ENCODE measurements at regions not wholly inside any gene's neighbourhood (a gene's known extent, or its start where the extent isn't known, plus 50 kb on each side); places are given as distances from the start of the nearest gene placed in this dataset.
A peak's percentile ranks its signal among the peaks of the same experiment; 100 is the strongest.

- DNase-seq (ENCODE audit: low read depth in 2 of 2), result no peak
These were observed 304.0 kb downstream of the NR2F1-AS1 start for GRCh38 chr5:93277051-93277450.

- peak in 1 of 2 donors; percentile 51 for DNase-seq (ENCODE audit: low read depth in 2 of 2)
These were observed 305.6 kb downstream of the NR2F1-AS1 start for GRCh38 chr5:93275376-93275775.

DNA sequence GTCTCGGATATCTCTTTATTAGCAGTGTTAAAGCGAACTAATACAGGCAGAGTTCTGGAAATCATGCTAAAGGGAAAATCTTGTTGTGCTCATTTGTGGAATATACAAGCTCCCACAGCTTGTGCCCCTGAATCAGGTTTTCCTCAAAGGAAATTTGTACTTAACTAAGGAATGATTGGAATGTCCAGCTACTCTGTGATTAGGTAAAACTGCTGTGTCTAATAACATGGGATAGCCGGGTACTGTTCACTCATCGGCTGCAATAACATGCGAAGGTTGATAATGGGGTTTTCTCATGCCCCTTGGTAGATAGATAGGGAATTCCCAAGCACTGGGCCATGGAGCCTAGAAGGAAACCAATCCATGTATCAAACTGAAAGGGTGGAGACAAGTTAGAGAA is 306.7 kb downstream of the NR2F1-AS1 start:
- peak; percentile 88 to 98 for DNase-seq (ENCODE audit: low read depth in 2 of 2)

DNA sequence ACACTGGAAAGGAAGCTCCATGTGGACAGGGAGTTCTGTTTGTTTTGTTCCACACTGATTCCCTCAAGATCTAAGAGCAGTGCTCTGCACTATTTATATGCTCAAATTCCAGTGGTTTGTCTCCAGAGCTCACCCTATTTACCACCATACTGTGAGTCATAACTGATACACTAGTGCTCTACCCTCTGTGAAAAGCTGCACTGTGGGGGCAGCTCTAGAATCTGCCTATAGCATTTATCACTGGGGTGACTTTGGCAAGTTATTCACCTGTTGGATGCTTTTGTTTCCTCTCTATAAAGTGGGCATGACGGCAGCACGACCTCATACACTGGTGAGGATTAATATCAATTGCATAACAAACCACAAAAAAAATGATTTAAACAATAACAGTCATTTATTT is 307.8 kb downstream of the NR2F1-AS1 start:
- peak in 1 of 2 donors; percentile 46 for DNase-seq (ENCODE audit: low read depth in 2 of 2)

GRCh38 chr5:93272108-93272507 is 308.9 kb downstream of the NR2F1-AS1 start:
- DNase-seq (ENCODE audit: low read depth in 2 of 2), result no peak

DNA sequence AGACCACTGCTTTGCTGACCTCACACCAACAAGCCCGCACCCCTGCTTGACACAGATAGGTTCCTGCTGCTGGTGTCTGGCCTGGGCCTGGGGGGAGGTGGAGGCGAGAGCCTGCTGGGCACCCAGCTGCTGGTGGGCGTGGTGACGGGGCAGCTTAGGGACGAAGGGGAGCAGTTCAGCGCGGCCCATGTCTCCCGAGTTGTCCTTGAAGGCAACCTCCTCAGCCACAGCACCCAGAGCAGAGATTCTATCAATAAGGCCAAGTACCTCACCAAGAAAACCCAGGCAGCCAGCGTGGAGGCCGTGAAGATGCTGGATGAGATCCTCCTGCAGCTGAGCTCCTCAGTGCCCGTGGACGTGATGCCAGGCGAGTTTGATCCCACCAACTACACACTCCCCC is 313.3 kb downstream of the NR2F1-AS1 start:
- DNase-seq (ENCODE audit: low read depth in 2 of 2), result no peak

DNA sequence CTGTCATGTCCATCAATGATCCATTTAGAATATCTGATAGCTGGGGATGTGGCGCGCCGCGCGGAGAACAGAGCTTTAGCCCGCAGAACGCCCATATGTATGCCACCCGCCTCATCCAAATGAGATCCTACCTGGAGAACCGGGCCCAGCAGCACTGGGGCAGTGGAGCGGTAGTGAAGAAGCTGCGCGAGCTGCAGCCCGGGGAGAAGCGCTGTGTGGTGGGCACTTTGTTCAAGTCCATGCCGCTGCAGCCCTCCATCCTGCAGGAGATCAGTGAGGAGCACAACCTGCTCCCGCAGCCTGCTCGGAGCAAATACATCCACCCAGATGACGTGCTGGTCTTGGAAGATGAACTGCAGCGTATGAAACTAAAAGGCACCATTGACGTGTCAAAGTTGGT is 313.7 kb downstream of the NR2F1-AS1 start:
- DNase-seq (ENCODE audit: low read depth in 2 of 2), result no peak

GRCh38 chr5:93257616-93258015 is 323.4 kb downstream of the NR2F1-AS1 start:
- no peak for DNase-seq (ENCODE audit: low read depth in 2 of 2)

DNA sequence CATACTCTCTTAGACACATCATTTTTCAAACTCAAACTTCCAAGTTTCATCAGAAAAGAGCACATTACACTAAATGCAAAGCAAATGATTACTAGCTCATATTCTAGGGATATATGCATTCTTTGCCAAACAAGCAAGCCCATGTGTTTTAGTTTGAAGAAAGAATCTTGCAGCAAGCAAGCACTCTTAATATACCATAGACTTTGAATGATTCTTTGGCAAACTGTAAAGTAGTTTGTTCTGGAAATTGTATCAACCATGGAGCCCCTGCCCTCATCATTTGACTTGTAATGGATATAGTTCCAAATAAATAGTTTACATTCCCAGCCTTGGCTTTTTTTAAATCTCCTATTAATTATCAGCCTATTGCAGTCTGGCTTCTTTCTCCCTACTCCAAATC is 325.2 kb downstream of the NR2F1-AS1 start:
- no peak for DNase-seq (ENCODE audit: low read depth in 2 of 2)

- DNase-seq (ENCODE audit: low read depth in 2 of 2), result no peak
These were observed 328.9 kb downstream of the NR2F1-AS1 start for GRCh38 chr5:93252165-93252564.

- no peak for DNase-seq (ENCODE audit: low read depth in 2 of 2)
These were observed 329.7 kb downstream of the NR2F1-AS1 start for GRCh38 chr5:93251347-93251746.

DNA sequence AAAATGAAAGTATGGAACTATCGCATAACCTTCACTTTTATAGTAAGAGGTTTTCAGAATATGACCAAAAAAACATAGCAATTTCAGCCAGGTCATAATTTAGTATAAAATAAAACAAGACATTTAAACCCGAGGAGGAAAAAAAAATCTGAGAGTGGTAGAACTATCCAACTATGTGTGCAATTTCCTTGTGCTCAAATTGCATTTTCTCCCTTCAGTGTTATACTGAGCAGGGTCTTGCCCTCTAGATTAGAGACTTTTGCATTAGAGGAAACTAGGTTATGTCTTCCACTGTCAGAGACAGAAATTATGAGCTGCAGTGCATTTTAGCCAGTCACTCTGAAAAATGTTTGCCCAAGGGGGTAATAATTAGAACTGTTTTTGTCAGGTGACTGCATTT is 330.6 kb downstream of the NR2F1-AS1 start:
- DNase-seq (ENCODE audit: low read depth in 2 of 2), result peak in 1 of 2 donors; percentile 26

- DNase-seq (ENCODE audit: low read depth in 2 of 2), result peak in 1 of 2 donors; percentile 41
These were observed 331.2 kb downstream of the NR2F1-AS1 start for GRCh38 chr5:93249651-93250289.

GRCh38 chr5:93247105-93247504 is 333.9 kb downstream of the NR2F1-AS1 start:
- no peak for DNase-seq (ENCODE audit: low read depth in 2 of 2)

DNA sequence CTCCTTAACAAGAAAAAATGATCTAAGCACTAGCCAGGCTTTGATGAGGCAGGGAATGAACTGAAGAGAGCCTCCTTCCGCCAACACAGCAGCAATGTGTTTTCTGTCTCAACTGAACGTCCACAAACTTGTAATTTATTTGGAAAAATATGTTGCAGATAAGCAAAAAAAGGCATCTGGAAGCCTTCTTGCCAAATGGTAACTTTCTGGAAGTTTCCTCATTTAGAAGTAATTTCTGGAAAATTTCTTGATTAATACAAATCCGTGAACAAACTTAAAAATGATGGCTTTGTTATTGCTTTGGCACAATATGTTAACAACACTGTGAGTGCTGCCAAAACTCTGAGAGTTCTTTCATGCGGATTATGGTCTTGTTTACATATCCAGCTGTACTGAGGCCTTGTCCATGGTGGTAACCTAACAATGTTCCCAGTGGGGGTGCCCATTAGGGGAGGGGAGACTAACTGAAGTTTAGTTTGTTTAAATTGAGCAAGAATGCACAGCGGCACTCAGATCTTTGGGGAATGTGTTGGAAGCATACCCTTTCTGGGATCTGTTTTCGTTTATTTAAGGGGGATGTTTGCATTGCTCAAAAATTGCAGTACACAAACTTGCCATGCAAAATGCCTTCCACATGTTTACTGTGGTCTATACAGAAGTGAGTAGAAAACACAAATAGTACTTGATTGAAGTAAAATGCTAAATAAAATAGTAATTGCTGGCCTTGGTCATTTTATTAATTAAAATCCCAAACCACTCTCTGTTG is 334.7 kb downstream of the NR2F1-AS1 start:
- DNase-seq (ENCODE audit: low read depth in 2 of 2), result peak; percentile 30 to 58

DNA sequence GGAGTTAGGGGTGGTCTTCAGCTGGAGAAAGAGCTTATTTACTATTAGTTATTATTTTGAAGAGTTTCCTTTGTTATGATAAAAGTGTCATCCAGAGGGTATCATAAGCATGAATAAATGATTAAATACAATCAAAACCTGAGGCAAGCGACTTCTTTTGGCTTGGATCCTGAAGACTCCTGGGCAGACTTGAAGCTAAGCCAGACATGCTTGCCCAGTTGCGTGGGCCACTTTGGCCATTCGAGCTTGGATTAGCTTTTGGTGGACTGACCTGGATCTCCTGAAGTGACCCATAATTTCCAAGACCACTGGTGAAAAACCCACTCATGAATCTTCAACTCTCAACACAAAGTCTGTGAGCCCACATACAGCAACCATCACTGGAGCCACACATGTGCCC is 335.8 kb downstream of the NR2F1-AS1 start:
- DNase-seq (ENCODE audit: low read depth in 2 of 2), result no peak

DNA sequence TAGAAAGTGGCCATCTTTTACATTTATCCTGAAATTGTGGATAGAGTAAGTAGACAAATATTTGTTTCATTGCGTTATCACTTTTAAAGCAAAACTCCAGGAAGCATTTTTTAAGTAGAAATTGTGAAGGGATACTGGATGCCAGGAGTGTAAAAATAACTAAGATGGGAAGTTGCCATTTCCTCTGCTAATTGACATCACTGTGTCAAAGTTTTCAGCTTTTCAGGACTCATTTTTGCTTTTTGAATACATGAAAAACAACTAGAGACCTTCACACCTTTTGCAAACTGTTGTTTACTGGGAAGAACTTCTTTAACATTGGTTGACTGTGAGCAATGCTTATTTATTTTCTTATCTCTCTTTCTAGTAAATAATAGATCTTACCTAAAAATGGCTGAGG is 337.5 kb downstream of the NR2F1-AS1 start:
- DNase-seq (ENCODE audit: low read depth in 2 of 2), result peak; percentile 31 to 46

- DNase-seq (ENCODE audit: low read depth in 2 of 2), result no peak
These were observed 340.7 kb downstream of the NR2F1-AS1 start for GRCh38 chr5:93240228-93240834.

DNA sequence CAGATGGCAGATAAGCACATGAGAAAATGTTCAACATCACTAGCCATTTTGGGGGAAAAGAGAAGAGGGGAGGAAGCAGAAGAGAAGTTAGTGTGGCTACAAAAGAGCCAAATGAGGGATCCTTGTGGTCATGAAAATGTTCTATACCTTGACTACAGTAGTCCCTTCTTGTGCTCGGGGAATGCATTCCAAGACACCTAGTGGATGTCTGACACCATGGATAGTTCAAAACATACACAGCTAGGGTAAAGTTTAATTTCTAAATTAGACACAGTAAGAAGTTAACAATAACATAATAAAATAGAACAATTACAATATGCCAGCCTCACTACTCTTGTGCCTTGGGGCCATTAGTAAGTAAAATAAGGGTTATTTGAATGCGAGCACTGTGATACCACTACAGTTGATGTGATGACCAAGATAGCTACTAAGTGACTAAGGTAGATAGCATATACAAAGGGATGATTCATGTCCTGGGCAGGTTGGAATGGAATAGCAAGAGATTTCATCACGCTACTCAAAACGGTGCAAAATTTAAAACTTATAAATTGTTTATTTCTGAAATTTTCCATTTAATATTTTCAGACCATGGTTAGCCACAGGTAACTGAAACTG is 344.1 kb downstream of the NR2F1-AS1 start:
- no peak for DNase-seq (ENCODE audit: low read depth in 2 of 2)

- DNase-seq (ENCODE audit: low read depth in 2 of 2), result no peak
These were observed 345.3 kb downstream of the NR2F1-AS1 start for GRCh38 chr5:93235761-93236160.

DNA sequence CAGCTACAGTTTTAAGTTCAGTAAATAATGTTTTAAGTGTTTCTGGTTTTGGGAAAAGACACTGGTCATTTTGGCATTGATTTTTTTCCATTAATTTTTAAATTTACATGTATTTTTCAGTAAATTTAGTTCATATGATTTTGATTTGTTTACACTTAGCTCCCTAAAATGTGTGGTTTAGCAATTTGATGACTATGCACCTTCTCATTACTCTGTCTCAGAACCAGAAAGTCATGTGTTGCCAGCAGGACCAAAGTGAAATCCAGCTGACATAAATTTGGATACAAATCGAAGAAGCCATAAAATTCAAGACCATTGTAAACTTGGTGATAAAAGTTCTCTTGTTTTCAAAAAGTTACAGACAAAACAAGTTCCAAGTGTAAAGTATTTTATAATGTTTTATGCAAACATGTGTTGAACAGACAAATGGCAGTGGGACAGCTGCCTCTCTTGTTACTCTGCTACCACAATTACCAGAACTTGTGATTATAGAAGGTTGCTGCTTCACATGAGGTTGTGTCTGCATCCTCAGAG is 354.8 kb downstream of the NR2F1-AS1 start:
- DNase-seq (ENCODE audit: low read depth in 2 of 2), result no peak

DNA sequence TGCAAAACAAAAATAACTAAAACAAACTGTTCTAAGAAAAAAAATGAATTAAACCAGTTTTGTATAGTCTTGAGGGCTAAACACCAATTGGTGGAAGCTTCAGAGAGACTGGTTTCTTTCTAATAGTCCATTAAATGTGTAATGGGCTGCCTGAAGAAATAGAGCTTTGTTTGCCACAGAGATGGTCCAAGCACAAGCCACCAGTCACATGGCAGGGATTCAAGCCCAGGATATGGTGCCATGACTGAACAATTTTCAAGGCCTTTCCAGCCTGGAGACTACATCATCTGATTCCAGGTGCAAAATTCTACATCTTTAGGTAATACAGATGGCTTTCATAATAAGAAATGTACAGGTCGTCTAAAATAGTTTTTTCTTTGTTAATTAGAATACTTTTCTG is 355.3 kb downstream of the NR2F1-AS1 start:
- no peak for DNase-seq (ENCODE audit: low read depth in 2 of 2)
